ENCODE measurements at regions not wholly inside any gene's neighbourhood (a gene's known extent, or its start where the extent isn't known, plus 50 kb on each side); places are given as distances from the start of the nearest gene placed in this dataset.

DNA sequence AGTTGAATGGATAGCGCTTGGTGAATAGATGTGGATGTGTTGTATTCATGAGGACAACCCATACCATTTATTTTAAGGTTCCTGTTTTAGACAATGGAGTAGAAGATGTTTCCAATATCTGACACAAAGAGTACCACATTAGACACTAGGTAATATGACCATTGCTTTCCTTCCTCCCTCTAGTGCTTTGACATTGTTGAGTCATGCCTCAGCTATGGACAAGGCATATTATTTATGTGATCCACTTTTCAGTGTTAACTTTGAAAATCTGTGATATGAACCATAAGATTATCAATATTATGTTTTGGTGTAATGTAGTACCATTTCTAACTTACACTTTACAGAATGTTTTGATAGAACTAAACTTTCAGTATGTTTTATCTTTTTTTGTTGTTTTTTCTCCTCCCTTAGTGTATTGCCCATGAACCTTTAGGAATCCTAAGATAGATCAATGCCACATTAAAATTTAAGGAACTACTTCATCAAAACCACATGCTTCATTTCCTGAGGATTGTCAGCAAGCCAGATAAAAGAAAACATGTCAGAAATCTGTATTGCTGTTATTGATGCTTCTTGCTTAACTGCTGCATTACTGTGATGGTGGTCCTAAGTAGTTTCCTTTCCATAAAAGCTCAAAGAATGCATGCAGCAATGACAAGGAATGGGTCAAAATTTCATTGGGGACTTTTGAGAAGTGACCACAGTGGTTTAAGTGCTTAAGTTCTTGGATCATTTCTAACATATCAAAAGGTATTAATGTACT lies 105.0 kb downstream of the PCDH7 start:
- Histone ChIP-seq H3K36me3 (ENCODE audit: insufficient read depth, low read length) (no peaks in the 10 kb centered on the region), H2AFZ (ENCODE audit: low read length) (no peak overlapping the region), H3K4me1 (ENCODE audit: insufficient read depth, low read length, poor library complexity, severe bottlenecking) (no peaks in the 10 kb centered on the region), H3K79me2 (ENCODE audit: insufficient read depth, low read depth, low read length) (no peaks in the 10 kb centered on the region), H3K4me2 (ENCODE audit: low read length) (no peak overlapping the region), H3K9me2 (ENCODE audit: insufficient read depth, low read length) (no peaks in the 10 kb centered on the region), H3K9me3 (ENCODE audit: low read length) (no peaks in the 10 kb centered on the region), H3K4me3 (ENCODE audit: low read depth, low read length, poor library complexity, severe bottlenecking) (no peak overlapping the region), H3K27ac (ENCODE audit: low read depth, low read length, poor library complexity, severe bottlenecking) (no peak overlapping the region), H4K20me1 (ENCODE audit: insufficient read depth, low read length) (no peaks in the 10 kb centered on the region)
- CTCF ChIA-PET (ENCODE audit: unreplicated experiment) = no interaction called here
- no peak for DNase-seq (ENCODE audit: low spot score)
- POLR2A ChIA-PET = no interaction called here
- TF ChIP-seq, protein P1, sequence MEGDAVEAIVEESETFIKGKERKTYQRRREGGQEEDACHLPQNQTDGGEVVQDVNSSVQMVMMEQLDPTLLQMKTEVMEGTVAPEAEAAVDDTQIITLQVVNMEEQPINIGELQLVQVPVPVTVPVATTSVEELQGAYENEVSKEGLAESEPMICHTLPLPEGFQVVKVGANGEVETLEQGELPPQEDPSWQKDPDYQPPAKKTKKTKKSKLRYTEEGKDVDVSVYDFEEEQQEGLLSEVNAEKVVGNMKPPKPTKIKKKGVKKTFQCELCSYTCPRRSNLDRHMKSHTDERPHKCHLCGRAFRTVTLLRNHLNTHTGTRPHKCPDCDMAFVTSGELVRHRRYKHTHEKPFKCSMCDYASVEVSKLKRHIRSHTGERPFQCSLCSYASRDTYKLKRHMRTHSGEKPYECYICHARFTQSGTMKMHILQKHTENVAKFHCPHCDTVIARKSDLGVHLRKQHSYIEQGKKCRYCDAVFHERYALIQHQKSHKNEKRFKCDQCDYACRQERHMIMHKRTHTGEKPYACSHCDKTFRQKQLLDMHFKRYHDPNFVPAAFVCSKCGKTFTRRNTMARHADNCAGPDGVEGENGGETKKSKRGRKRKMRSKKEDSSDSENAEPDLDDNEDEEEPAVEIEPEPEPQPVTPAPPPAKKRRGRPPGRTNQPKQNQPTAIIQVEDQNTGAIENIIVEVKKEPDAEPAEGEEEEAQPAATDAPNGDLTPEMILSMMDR (conservative IDR thresholded peaks at IDR 0.05; ENCODE audit: low read length) = no peak
- TF ChIP-seq EZH2phosphoT487 (IDR thresholded peaks at IDR 0.05; ENCODE audit: borderline replicate concordance, low read depth, low read length) = no peak
- intact Hi-C loops (cut with micrococcal nuclease; ENCODE audit: unreplicated experiment) = no loop called here
- BruUV-seq (replicated peaks) = no TSS peak

DNA sequence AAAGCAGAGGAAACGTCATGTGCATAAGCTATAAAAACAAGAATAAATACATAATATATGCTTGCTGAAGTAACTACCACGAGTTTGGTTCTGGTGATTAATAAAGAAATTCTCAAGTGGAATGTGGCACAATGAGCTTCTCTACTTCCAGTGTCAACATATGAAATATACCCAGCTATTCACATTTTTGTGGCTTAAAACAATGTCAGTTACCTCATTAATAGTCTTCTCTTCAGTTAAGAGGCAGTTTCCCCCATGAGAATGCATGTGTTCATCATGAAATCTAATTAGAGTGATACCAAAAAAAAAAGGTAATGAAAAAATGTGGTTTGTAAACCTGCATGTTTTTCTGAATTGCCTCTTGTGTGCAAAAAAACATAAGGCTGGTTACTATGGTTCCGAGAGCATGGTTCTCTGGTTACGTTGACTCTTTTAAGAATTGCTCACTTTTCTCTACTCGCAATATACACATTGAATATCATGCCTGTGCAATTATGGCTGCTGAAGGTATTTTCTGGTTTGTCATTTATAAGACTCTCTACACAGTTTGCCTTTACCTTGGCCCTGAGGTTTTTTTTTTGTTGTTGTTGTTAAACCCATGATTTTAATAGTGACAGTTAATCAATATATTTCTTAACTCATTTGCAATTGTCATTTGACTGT lies 108.2 kb downstream of the PCDH7 start:
- Histone ChIP-seq H3K9me2 (ENCODE audit: insufficient read depth, low read length) (no peaks in the 10 kb centered on the region), H3K4me3 (ENCODE audit: low read depth, low read length, poor library complexity, severe bottlenecking) (no peak overlapping the region), H2AFZ (ENCODE audit: low read length) (no peak overlapping the region), H3K79me2 (ENCODE audit: insufficient read depth, low read depth, low read length) (no peaks in the 10 kb centered on the region), H3K27ac (ENCODE audit: low read depth, low read length, poor library complexity, severe bottlenecking) (no peak overlapping the region), H3K4me2 (ENCODE audit: low read length) (no peak overlapping the region), H3K36me3 (ENCODE audit: insufficient read depth, low read length) (no peaks in the 10 kb centered on the region), H4K20me1 (ENCODE audit: insufficient read depth, low read length) (no peaks in the 10 kb centered on the region), H3K9me3 (ENCODE audit: low read length) (no peaks in the 10 kb centered on the region), H3K4me1 (ENCODE audit: insufficient read depth, low read length, poor library complexity, severe bottlenecking) (no peaks in the 10 kb centered on the region)
- CTCF ChIA-PET (ENCODE audit: unreplicated experiment) = no interaction called here
- no peak for TF ChIP-seq EZH2phosphoT487 (IDR thresholded peaks at IDR 0.05; ENCODE audit: borderline replicate concordance, low read depth, low read length)
- TF ChIP-seq, protein P1 (conservative IDR thresholded peaks at IDR 0.05; ENCODE audit: low read length) = no peak
- intact Hi-C loops (cut with micrococcal nuclease; ENCODE audit: unreplicated experiment) = no loop called here
- DNase-seq (ENCODE audit: low spot score) = no peak
- POLR2A ChIA-PET = interaction anchor here (0.5 kb wide), 1 partner anchor 1985 kb away, joined by 3 read pairs; no protein-coding TSS in a partner anchor
- no TSS peak for BruUV-seq (replicated peaks)

- H3K4me3 ChIP-seq (ENCODE audit: low read depth, low read length, poor library complexity, severe bottlenecking) = no peak overlapping the region
- no peak for TF ChIP-seq EZH2phosphoT487 (IDR thresholded peaks at IDR 0.05; ENCODE audit: borderline replicate concordance, low read depth, low read length)
- TF ChIP-seq, protein P1 (conservative IDR thresholded peaks at IDR 0.05; ENCODE audit: low read length) = no peak
- ChIA-PET CTCF (ENCODE audit: unreplicated experiment) (no interaction called here), POLR2A (interaction anchor here (1.1 kb wide), 1 partner anchor 20 kb away, joined by 4 read pairs; no protein-coding TSS in a partner anchor)
- no peak overlapping the region for H3K4me2 ChIP-seq (ENCODE audit: low read length)
- no peaks in the 10 kb centered on the region for H3K9me2 ChIP-seq (ENCODE audit: insufficient read depth, low read length)
- no peaks in the 10 kb centered on the region for H3K4me1 ChIP-seq (ENCODE audit: insufficient read depth, low read length, poor library complexity, severe bottlenecking)
- no peak for DNase-seq (ENCODE audit: low spot score)
- H2AFZ ChIP-seq (ENCODE audit: low read length) = no peak overlapping the region
- no peaks in the 10 kb centered on the region for H3K36me3 ChIP-seq (ENCODE audit: insufficient read depth, low read length)
- H3K79me2 ChIP-seq (ENCODE audit: insufficient read depth, low read depth, low read length) = no peaks in the 10 kb centered on the region
- BruUV-seq (replicated peaks) = no TSS peak
- H3K27ac ChIP-seq (ENCODE audit: low read depth, low read length, poor library complexity, severe bottlenecking) = no peak overlapping the region
- H3K9me3 ChIP-seq (ENCODE audit: low read length) = no peaks in the 10 kb centered on the region
- no peaks in the 10 kb centered on the region for H4K20me1 ChIP-seq (ENCODE audit: insufficient read depth, low read length)
- intact Hi-C loops (cut with micrococcal nuclease; ENCODE audit: unreplicated experiment) = no loop called here
Measured at GRCh38 chr4:30832639-30833038, 112.5 kb downstream of the PCDH7 start.
